Activated T-helper 2 cell treated with anti-CD3 and anti-CD28 coated beads, Interferon-gamma antibody, Interleukin-2, Interleukin-4, amounts not matched to agents 10 μg/mL and 5 μg/mL and 100 μg/mL, durations not matched to agents 14 hours and 24 hours and 36 hours (primary cell): ENCODE measurements at regions not wholly inside any gene's neighbourhood (a gene's known extent, or its start where the extent isn't known, plus 50 kb on each side); places are given as distances from the start of the nearest gene placed in this dataset.
"Not testable (repeated sequence)": the region's sequence is repeated elsewhere in the genome, so short reads cannot be mapped to it uniquely, and the experiment has no call there.

Source experiments
- DNase-seq: peaks from one replicate; pipeline ENCODE4 v3.0.0; 2021; ENCODE audit warnings: low spot score
- H3K27ac Mint-ChIP-seq: one replicate; pipeline ENCODE4 v1.8.0; 2021; ENCODE audit warnings: mixed read lengths
- H3K27me3 Mint-ChIP-seq: one replicate; pipeline ENCODE4 v1.8.0; 2021; ENCODE audit warnings: low read depth, mixed read lengths
- H3K36me3 Mint-ChIP-seq: one replicate; pipeline ENCODE4 v1.8.0; 2021; ENCODE audit warnings: low read depth, mixed read lengths
- H3K4me1 Mint-ChIP-seq: one replicate; pipeline ENCODE4 v1.8.0; 2021; ENCODE audit warnings: low read depth, mixed read lengths
- H3K4me3 Mint-ChIP-seq: one replicate; pipeline ENCODE4 v1.8.0; 2021; ENCODE audit warnings: low read depth, mild to moderate bottlenecking, moderate library complexity, mixed read lengths
- H3K9me3 Mint-ChIP-seq: one replicate; pipeline ENCODE4 v1.8.0; 2021; ENCODE audit warnings: mixed read lengths
- intact Hi-C: fragments of 100-400 bp; cut with micrococcal nuclease; formaldehyde crosslinking; loops from one replicate; pipeline ENCODE4 v1.15.1; 2023

GRCh38 chr22:47351836-47352579 lies 589.6 kb downstream of the TBC1D22A start:
- no peaks in the 10 kb centered on the region for H3K36me3 Mint-ChIP-seq
- no peaks in the 10 kb centered on the region for H3K4me1 Mint-ChIP-seq
- no peaks in the 10 kb centered on the region for H3K27me3 Mint-ChIP-seq
- H3K27ac Mint-ChIP-seq, result no peak overlapping the region
- DNase-seq, result no peak
- no peaks in the 10 kb centered on the region for H3K9me3 Mint-ChIP-seq
- no peak overlapping the region for H3K4me3 Mint-ChIP-seq
- intact Hi-C loops, result no loop called here

DNA sequence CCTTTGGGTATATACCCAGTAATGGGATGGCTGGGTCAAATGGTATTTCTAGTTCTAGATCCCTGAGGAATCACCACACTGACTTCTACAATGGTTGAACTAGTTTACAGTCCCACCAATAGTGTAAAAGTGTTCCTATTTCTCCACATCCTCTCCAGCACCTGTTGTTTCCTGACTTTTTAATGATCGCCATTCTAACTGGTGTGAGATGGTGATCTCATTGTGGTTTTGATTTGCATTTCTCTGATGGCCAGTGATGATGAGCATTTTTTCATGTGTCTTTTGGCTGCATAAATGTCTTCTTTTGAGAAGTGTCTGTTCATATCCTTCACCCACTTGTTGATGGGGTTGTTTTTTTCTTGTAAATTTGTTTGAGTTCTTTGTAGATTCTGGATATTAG lies 583.8 kb downstream of the TBC1D22A start:
- intact Hi-C loops, H3K27me3 Mint-ChIP-seq, H3K36me3 Mint-ChIP-seq, H3K9me3 Mint-ChIP-seq, H3K4me3 Mint-ChIP-seq, H3K27ac Mint-ChIP-seq, DNase-seq, H3K4me1 Mint-ChIP-seq: not testable (repeated sequence)

DNA sequence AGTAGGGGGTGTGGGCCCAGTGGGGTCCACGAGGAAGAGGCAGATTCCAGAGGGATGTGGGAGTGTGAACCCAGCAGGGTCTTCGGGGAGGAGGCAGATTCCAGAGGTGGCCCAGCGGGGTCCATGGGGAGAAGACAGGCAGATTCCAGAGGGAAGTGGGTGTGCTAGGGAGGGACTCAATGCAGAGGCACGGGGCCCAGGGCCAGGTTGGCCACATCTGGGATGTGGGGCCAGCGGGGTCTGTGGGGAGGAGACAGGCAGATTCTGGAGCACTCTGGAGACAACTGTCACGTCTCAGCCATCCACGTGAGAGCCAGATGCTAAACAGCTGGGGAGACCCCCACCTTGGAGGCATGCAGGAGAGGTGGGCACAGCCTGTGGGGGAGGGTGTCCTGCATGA lies 582.6 kb downstream of the TBC1D22A start:
- no peak for DNase-seq
- intact Hi-C loops, result no loop called here
- Mint-ChIP-seq H3K27me3 (no peaks in the 10 kb centered on the region), H3K9me3 (no peaks in the 10 kb centered on the region), H3K4me1 (no peaks in the 10 kb centered on the region), H3K4me3 (no peak overlapping the region), H3K27ac (no peak overlapping the region), H3K36me3 (no peaks in the 10 kb centered on the region)

GRCh38 chr22:47344414-47344813 lies 582.0 kb downstream of the TBC1D22A start:
- no peaks in the 10 kb centered on the region for H3K9me3 Mint-ChIP-seq
- intact Hi-C loops, result no loop called here
- DNase-seq, result no peak

DNA sequence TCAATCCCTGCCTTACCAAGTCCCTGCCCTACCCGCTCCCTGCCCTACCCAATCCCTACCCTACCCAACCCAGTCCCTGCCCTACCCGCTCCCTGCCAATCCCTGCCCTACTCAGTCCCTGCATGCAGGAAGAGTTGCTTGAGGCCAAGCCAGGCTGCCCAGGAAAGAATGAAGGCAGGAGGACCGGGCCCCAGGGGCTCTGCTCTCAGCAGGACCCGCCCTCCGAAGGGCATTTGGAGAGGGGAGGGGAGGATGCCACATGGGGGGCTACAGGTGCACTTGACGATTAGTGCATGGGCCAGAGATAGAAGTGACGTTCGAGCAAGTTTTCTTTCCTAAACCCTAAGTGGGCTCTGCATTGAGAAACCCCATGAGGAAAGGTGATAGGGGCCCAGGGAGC lies 581.2 kb downstream of the TBC1D22A start:
- Mint-ChIP-seq H3K36me3 (no peaks in the 10 kb centered on the region), H3K27ac (no peak overlapping the region), H3K4me3 (no peak overlapping the region), H3K27me3 (no peaks in the 10 kb centered on the region), H3K4me1 (no peaks in the 10 kb centered on the region), H3K9me3 (no peaks in the 10 kb centered on the region)
- intact Hi-C loops, result no loop called here
- DNase-seq, result no peak

More at GRCh38 chr22:47344414-47344813, 582.0 kb downstream of the TBC1D22A start:
- Mint-ChIP-seq H3K36me3 (no peaks in the 10 kb centered on the region), H3K4me3 (no peak overlapping the region), H3K27ac (no peak overlapping the region), H3K4me1 (no peaks in the 10 kb centered on the region), H3K27me3 (no peaks in the 10 kb centered on the region)

DNA sequence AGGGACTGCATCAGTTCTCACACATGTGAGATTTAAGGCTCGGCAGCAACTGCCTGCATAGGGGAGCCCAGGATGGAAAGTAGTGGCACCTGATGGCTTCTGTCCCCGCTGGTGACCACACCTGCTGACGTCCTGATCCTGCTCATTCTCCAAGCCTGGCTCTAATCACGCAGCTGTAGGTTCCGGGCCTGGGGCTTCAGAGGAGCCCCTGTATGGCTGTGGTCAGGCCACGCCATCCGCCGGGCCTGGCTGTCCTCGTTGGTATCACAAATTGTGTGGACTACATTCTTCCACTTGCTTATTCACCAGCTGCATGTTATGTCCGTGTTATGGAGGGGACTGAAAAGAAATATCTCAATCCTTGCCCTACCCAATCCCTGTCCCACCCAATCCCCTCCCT lies 580.0 kb downstream of the TBC1D22A start:
- Mint-ChIP-seq H3K4me3 (no peak overlapping the region), H3K27ac (no peak overlapping the region), H3K4me1 (no peaks in the 10 kb centered on the region), H3K36me3 (no peaks in the 10 kb centered on the region), H3K27me3 (no peaks in the 10 kb centered on the region), H3K9me3 (no peaks in the 10 kb centered on the region)
- intact Hi-C loops, result no loop called here
- DNase-seq, result no peak

GRCh38 chr22:47341464-47341863 lies 579.0 kb downstream of the TBC1D22A start:
- Mint-ChIP-seq H3K27ac (no peak overlapping the region), H3K9me3 (no peaks in the 10 kb centered on the region), H3K27me3 (no peaks in the 10 kb centered on the region), H3K4me3 (no peak overlapping the region), H3K4me1 (no peaks in the 10 kb centered on the region), H3K36me3 (no peaks in the 10 kb centered on the region)
- DNase-seq, result no peak
- intact Hi-C loops, result no loop called here

DNA sequence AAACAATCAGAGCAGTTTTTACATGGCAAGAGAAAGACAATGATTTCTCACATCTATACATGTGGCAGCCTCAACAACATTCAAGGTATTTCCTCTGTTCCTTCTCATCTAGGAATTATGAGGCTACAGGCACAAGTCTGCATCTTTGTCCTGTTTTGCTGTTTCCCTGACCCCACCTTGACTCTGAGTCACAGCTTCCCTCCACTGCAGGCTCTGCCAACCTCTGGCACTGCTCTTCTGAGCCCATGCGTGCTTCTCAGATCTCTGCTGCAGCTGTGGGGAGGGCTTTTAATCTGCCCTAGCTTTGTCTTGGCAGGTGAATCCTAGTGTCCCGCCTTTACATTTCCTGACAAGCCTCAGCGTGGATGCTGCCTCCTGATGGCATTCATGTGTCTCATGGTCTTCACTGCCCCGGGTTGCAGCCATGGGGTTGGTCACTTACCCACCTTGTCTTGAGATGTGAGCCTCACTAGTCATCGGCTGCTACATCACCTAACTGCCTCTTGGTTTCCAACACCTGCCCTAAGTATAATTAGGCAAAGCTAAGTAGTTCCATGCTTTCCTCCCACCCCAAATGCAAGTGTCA lies 578.5 kb downstream of the TBC1D22A start:
- intact Hi-C loops, result no loop called here
- Mint-ChIP-seq H3K9me3 (peaks cover 4% of the 10 kb centered on the region), H3K36me3 (no peaks in the 10 kb centered on the region), H3K4me1 (no peaks in the 10 kb centered on the region), H3K27ac (no peak overlapping the region), H3K27me3 (no peaks in the 10 kb centered on the region), H3K4me3 (no peak overlapping the region)
- no peak for DNase-seq

GRCh38 chr22:47337161-47337621 lies 574.7 kb downstream of the TBC1D22A start:
- H3K4me3 Mint-ChIP-seq, result no peak overlapping the region
- DNase-seq, result no peak
- no peak overlapping the region for H3K27ac Mint-ChIP-seq
- H3K36me3 Mint-ChIP-seq, result no peaks in the 10 kb centered on the region
- peaks cover 14% of the 10 kb centered on the region for H3K9me3 Mint-ChIP-seq
- no peaks in the 10 kb centered on the region for H3K27me3 Mint-ChIP-seq
- H3K4me1 Mint-ChIP-seq, result no peaks in the 10 kb centered on the region
- intact Hi-C loops, result no loop called here

DNA sequence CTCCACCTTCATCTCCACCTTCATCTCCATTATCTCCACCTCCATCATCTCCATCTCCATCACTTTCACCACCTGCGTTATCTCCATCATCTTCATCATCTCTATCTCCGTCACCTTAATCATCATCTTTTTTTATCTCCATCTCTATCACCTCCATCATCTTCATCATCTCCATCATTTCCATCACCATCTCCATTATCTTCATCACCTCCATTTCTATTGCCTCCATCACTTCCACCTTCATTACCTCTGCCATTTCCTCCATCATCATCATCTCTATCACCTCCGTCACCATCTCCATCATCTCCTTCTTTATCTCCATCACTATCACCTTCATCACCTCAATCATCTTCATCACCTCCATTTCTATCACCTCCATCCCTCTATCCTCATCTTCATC lies 573.5 kb downstream of the TBC1D22A start:
- no peaks in the 10 kb centered on the region for H3K36me3 Mint-ChIP-seq
- H3K9me3 Mint-ChIP-seq, result peaks cover 14% of the 10 kb centered on the region
- no peaks in the 10 kb centered on the region for H3K27me3 Mint-ChIP-seq

GRCh38 chr22:47335460-47335859 lies 573.0 kb downstream of the TBC1D22A start:
- Mint-ChIP-seq H3K4me1 (no peaks in the 10 kb centered on the region), H3K36me3 (no peaks in the 10 kb centered on the region), H3K4me3 (no peak overlapping the region), H3K27me3 (no peaks in the 10 kb centered on the region), H3K27ac (no peak overlapping the region), H3K9me3 (peaks cover 14% of the 10 kb centered on the region)
- no peak for DNase-seq
- intact Hi-C loops, result no loop called here

More for the DNA sequence above, 573.5 kb downstream of the TBC1D22A start:
- Mint-ChIP-seq H3K4me1 (no peaks in the 10 kb centered on the region), H3K4me3 (no peak overlapping the region), H3K27ac (no peak overlapping the region)
- intact Hi-C loops, result no loop called here
- no peak for DNase-seq

DNA sequence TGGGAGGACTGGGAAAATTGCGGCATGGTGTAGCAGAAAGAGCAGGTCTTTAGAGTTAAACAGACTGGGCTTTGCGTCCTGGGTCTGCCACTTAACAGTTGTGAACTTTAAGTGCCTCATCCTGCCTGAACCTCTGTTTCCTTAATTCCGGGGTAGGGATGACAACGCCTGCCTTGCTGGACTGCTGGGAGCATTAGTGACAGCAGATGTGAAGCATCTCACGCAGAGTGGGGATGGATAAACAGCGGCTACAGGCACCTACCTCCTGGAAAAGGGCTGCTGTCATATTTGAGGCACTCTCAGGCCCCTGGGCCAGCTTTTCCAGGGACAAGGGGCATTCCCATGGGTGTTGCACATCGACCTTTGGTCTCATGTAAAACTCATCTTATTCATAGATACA lies 572.2 kb downstream of the TBC1D22A start:
- peaks cover 14% of the 10 kb centered on the region for H3K9me3 Mint-ChIP-seq
- no peaks in the 10 kb centered on the region for H3K4me1 Mint-ChIP-seq
- no peak overlapping the region for H3K4me3 Mint-ChIP-seq
- intact Hi-C loops, result no loop called here
- no peak for DNase-seq
- H3K27me3 Mint-ChIP-seq, result no peaks in the 10 kb centered on the region
- H3K27ac Mint-ChIP-seq, result no peak overlapping the region
- no peaks in the 10 kb centered on the region for H3K36me3 Mint-ChIP-seq

GRCh38 chr22:47333625-47334024 lies 571.2 kb downstream of the TBC1D22A start:
- H3K27me3 Mint-ChIP-seq, result no peaks in the 10 kb centered on the region
- H3K4me3 Mint-ChIP-seq, result no peak overlapping the region
- H3K9me3 Mint-ChIP-seq, result peaks cover 14% of the 10 kb centered on the region
- H3K4me1 Mint-ChIP-seq, result no peaks in the 10 kb centered on the region
- no peaks in the 10 kb centered on the region for H3K36me3 Mint-ChIP-seq
- no peak for DNase-seq
- intact Hi-C loops, result no loop called here
- no peak overlapping the region for H3K27ac Mint-ChIP-seq
